Hepatic stellate cell (primary cell): ENCODE measurements at regions not wholly inside any gene's neighbourhood (a gene's known extent, or its start where the extent isn't known, plus 50 kb on each side); places are given as distances from the start of the nearest gene placed in this dataset.

ENCODE experiments used
- DNase-seq: peaks from one replicate; pipeline ENCODE4 v3.0.0; 2011; ENCODE audit warnings: low spot score

GRCh38 chr9:29701971-29702370, 2128.7 kb upstream of the C9orf72 start:
- no peak for DNase-seq

GRCh38 chr9:29714860-29715259, 2141.6 kb upstream of the C9orf72 start:
- DNase-seq, result no peak

DNA sequence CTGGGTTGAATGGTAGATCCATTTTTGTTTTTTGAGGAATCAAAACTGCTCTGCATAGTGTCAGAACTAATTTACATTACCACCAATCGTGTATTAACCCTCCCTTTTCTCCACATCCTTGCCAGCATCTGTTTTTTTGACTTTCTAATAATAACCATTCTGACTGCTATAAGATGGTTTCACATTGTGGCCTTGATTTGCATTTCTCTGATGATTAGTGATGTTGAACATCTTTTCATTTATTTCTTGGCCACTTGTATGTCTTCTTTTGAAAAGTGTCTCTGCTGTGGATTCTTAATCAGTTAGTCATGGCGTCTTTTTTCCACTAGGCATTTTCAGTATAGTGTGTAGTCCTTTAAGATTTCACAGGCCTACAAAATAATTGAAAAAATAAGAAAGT, 2144.3 kb upstream of the C9orf72 start:
- DNase-seq, result no peak

- DNase-seq, result no peak
Measured at GRCh38 chr9:29730163-29730562, 2156.9 kb upstream of the C9orf72 start.

GRCh38 chr9:29740518-29740917, 2167.2 kb upstream of the C9orf72 start:
- DNase-seq, result no peak

GRCh38 chr9:29741169-29741568, 2167.9 kb upstream of the C9orf72 start:
- no peak for DNase-seq

GRCh38 chr9:29750062-29750461, 2176.8 kb upstream of the C9orf72 start:
- peak; percentile 17 for DNase-seq

GRCh38 chr9:29751226-29751625, 2177.9 kb upstream of the C9orf72 start:
- no peak for DNase-seq

- no peak for DNase-seq
Measured at GRCh38 chr9:29753638-29754037, 2180.4 kb upstream of the C9orf72 start.

DNA sequence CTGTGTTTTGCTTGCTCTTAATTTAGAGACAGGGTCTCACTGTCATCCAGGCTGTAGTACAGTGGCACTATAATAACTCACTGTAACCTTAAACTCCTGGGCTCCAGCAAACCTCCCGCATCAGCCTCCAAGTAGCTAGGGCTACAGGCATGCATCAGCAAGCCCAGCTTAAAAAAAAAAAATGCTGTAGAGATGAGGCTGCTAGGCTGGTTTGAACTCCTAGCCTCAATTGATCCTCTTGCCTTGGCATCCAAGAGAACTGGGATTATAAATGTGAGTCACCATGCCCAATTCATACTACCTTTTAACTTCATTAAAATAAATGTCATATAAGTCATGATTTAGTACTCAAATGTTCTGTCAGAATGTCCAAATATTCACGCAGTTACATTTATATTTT, 2195.7 kb upstream of the C9orf72 start:
- no peak for DNase-seq

- DNase-seq, result no peak
Measured at GRCh38 chr9:29773676-29774075, 2200.4 kb upstream of the C9orf72 start.

DNA sequence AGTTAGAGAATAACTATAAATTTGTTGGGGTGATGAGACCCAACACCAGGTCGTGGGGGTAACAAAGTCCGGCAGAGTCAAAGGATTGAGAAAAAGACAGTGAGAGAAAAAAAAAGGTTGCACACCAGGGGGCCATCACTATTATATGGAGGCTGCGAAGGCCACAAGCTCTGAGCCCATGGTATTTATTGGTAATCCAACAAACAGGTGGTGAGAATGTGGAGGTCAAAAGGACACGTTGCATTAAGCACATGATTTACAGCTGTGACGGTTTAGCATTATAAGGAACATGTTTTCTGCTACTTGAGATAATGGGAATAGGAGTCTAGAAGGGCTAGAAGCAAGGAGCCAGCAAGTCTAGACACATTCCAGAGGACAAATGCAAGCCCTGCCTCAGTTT, 2202.2 kb upstream of the C9orf72 start:
- DNase-seq, result no peak

- DNase-seq, result no peak
Measured at GRCh38 chr9:29778281-29778849, 2205.1 kb upstream of the C9orf72 start.

DNA sequence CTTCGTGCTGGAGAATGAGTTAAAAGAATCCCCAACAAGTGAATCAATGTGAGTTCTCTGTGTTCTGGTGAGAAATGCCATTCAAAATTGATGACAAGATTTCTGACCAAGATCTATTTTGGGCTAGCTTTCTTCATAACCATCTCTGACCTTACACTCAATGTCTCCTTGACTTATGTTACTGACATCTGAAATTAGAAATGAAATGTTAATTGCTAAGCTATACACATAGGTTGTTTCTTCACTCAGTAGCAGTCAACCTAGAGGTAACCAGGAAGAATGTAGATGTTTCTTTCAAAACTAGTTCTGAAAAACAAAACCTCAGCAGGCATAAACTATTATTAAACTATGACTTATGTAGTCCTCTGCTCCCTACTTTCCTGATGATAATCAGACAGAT, 2220.7 kb upstream of the C9orf72 start:
- DNase-seq, result no peak

GRCh38 chr9:29796291-29796952, 2223.1 kb upstream of the C9orf72 start:
- no peak for DNase-seq

DNA sequence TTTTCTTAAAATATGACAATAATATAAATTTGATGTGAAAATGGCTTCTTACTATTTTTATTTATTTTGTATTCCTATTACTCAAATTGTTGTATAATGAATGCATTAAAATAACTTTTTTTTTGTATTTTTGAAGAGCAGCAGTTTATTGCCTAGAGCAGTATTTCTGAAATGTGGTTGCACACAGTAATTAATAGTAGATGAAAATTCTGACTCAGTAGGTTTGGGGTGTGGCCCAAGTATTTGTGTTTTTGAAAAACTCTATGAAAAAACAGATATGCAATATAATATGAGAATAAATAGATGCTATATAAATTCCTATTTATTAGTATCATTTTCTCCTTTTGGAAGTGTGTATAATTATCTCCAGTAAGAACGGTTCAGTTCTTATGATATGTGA, 2225.3 kb upstream of the C9orf72 start:
- no peak for DNase-seq

DNA sequence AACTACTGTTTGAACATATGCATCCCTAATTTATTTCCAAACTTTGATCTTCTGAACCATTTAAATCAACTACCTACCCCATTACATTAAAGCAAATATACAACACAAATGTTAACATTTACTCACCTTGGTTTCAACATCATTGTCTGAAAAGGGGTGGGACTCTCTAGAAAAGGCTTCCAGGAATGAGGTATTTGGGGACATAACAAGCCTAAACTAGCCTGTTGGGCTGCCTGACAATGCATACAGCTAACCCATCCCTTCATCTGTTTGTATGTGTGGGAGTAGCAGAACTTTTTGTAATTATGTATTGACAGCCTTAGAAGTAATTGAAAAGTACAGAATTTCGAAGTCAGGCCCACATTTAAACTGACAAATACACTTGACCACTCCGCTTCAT, 2225.9 kb upstream of the C9orf72 start:
- no peak for DNase-seq

GRCh38 chr9:29800821-29801220, 2227.5 kb upstream of the C9orf72 start:
- DNase-seq, result no peak

DNA sequence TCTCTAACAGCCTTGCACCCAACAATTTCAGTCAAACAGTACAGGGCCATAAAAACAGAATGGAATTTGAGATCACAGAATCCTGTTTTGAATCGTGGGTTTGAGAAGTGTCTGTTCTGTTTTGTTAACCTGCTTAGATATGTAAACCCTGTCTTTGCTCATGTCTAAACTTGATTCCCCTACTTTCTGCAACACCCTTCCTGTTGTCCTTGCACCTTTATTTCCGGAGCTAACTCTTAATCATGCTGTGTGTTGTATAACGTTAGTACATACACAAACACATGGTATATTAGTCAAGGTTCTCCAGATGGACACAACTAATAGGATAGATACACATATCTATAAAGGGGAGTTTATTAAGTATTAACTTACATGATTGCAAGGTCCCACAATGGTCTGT, 2229.2 kb upstream of the C9orf72 start:
- DNase-seq, result no peak

GRCh38 chr9:29806937-29807618, 2233.8 kb upstream of the C9orf72 start:
- DNase-seq, result no peak

- no peak for DNase-seq
Measured at GRCh38 chr9:29816954-29817703, 2243.8 kb upstream of the C9orf72 start.

GRCh38 chr9:29822458-29822857, 2249.2 kb upstream of the C9orf72 start:
- no peak for DNase-seq

DNA sequence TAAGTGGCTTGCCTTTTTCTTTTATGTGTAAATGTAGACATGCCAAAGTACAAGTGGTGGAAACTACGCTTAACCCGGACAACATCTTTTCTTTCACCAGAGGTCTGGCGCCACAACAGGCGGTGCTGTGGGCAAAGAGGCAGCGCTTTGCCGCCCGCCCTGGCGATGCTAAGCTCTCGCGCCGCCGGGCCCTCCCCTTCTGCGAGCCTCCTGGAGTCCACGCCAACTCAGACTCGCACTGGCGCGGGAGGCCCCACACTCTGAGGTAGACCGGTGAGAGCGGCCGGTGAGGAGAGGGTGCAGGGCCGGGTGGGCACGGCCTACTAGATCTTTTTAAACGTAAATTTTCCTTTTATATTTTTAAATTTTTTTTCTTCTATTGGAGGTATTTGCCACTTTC, 2253.1 kb upstream of the C9orf72 start:
- DNase-seq, result no peak
